ENCODE measurements at regions not wholly inside any gene's neighbourhood (a gene's known extent, or its start where the extent isn't known, plus 50 kb on each side); places are given as distances from the start of the nearest gene placed in this dataset.

GRCh38 chrX:46301903-46302302 is 243.3 kb downstream of the ZNF674 start:
- DNase-seq (ENCODE audit: low read depth), result no peak

GRCh38 chrX:46298821-46299220 is 246.4 kb downstream of the ZNF674 start:
- no peak for DNase-seq (ENCODE audit: low read depth)

DNA sequence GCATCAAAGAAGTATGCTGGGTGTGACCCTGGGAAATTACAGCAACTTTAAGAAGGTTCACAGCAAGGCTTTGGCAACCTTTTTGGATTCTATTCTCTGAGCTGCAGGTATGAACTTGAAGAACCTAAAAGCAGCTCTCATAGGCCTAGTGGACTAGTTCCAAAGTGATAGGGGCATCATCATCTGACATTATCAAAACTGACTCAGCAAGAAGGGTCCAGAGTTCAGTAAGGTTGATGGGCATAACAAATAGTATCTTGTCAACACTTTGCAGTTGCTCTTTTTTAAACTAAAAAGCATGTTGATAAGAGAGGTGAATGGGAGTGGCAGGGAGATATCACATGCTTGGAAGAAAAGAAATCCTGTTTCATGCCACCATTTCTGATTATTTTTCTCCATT is 249.3 kb downstream of the ZNF674 start:
- DNase-seq (ENCODE audit: low read depth), result no peak

GRCh38 chrX:46294234-46294633 is 251.0 kb downstream of the ZNF674 start:
- no peak for DNase-seq (ENCODE audit: low read depth)

DNA sequence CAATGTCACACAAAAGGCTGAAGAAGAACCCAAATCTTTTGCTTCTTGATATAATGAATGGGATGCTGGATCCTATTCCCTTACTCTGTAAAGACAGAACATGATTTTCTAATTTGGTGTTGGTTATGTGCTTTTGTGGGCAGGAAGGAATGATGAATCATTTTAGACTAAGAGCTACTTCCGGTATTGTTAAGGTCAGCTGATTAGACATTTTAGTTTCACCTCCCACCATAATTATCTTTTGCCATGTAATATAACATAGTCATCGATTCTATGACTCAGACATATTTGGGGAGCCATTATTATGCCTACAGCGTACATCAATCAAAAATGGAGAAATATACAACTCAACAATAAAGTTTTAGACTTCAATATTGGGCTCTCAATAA is 265.3 kb downstream of the ZNF674 start:
- DNase-seq (ENCODE audit: low read depth), result no peak

GRCh38 chrX:46279214-46279924 is 265.9 kb downstream of the ZNF674 start:
- DNase-seq (ENCODE audit: low read depth), result peak; percentile 2

GRCh38 chrX:46278572-46278971 is 266.6 kb downstream of the ZNF674 start:
- no peak for DNase-seq (ENCODE audit: low read depth)

- DNase-seq (ENCODE audit: low read depth), result peak; percentile 4
Observed at GRCh38 chrX:46268412-46268811, 276.8 kb downstream of the ZNF674 start.

- DNase-seq (ENCODE audit: low read depth), result no peak
Observed at GRCh38 chrX:46263494-46263893, 281.7 kb downstream of the ZNF674 start.

- no peak for DNase-seq (ENCODE audit: low read depth)
Observed at GRCh38 chrX:46262304-46262703, 282.9 kb downstream of the ZNF674 start.

- DNase-seq (ENCODE audit: low read depth), result no peak
Observed at GRCh38 chrX:46260499-46260898, 284.7 kb downstream of the ZNF674 start.

- DNase-seq (ENCODE audit: low read depth), result no peak
Observed at GRCh38 chrX:46258356-46258755, 286.9 kb downstream of the ZNF674 start.

DNA sequence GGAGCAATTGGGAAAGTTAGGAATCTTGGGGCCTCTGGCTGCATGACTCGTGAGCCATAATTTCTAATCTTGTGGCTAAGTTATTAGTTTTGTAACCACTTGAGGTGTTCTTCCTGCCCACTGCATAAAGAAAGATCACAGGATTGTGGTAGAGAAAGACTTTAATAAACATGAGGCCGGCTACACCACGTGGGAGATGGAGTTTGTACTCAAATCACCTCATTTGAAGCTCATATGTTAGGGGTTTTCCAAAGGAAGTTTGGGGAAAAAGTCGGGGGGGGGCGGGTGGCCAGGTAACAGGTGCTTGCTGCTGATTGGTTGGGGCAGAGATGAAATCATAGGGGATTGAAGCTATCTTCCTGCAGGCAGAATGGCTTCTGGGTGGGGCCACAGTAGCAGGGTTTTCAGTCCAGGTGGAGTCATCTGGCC is 287.8 kb downstream of the ZNF674 start:
- peak; percentile 12 for DNase-seq (ENCODE audit: low read depth)

DNA sequence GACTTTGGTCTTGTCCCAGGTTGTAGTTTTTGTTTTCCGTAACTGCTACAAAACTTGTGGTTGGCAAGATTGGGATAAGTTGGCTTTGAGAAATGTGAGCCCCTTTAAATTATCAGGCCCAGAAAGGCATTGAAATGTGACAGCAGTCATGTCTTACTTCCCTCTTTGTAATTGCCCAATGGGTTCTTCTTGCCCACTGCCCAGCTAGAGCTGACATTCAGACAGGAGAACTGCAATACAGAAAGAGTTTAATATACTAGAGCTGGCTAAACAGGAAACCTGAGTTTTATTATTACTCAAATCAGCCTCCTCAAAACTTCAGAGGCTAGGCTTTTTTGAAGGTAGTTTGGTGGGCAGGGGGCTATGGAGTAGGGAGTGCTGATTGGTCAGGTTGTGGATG is 288.3 kb downstream of the ZNF674 start:
- no peak for DNase-seq (ENCODE audit: low read depth)

DNA sequence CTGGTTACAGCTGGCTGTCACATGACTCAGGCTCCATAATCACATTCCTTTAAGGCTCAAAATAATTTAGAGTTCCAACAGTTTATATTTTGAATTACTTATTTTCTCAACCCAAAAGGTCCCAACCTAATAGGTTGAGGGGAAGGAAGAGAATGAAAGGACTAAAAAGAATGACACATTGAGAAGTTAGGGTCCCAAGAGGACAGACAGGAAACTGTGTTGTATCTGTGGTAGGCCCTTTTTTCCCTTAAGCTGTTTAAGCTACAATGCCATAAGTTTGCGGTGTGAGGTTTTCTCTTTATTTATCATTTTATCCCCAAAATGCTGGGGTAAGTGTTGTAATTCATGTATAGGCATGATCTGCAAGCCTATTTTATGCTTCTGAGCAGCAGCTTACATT is 290.2 kb downstream of the ZNF674 start:
- DNase-seq (ENCODE audit: low read depth), result no peak

- DNase-seq (ENCODE audit: low read depth), result no peak
Observed at GRCh38 chrX:46254641-46255040, 290.6 kb downstream of the ZNF674 start.

DNA sequence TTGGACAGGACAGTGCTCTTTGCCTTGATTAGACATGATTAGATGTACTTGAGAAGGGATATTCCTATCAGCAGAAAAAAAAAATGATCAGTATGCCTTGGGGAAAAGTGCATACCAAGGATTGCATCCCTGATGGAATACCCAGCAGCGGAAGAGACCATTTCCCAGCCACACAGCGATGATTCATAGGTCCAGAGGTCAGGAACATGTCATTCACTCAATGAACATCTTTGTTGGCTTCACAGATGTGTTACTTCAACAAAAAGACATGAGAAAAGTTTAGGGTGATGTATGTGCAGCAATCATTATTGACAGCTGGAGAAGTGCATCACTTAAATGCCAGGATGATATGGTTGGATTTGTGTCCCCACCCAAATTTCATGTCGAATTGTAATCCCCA is 293.5 kb downstream of the ZNF674 start:
- no peak for DNase-seq (ENCODE audit: low read depth)

DNA sequence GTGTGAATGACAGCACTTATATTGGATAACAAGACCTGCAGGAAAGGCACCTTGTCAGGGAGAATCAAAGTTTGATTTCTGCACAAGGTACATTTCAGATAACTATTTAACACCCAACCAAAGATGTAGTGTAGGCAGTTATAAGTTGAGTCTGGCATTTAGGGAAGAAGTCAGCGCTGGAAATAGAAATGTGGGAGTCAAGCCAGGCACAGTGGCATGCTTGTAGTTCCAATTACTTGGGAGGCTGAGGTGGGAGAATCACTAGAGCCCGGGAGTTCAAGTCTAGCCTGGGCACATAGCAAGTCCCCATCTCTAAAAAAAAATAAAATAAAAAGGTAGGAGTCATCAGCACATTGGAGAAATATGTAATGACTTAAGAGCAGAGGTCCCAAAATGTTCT is 295.1 kb downstream of the ZNF674 start:
- no peak for DNase-seq (ENCODE audit: low read depth)

DNA sequence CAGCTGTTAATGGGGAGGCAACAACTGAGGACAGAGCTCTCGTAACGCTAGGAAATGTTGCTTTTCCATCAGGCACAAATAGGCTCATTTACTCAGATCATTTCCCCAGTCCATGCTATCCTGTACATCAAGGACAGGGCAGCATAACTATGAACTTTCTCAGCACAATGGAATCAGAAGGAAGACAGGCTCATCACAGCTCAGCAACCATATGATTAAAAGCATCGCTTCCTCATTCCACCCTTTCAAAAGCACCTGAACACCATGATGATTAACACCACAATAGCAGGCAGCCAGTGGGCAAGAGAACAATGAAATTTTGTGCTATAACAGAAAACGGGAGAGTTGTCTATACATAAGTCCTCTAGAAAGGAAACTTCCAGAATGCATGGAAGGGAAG is 297.8 kb downstream of the ZNF674 start:
- no peak for DNase-seq (ENCODE audit: low read depth)

DNA sequence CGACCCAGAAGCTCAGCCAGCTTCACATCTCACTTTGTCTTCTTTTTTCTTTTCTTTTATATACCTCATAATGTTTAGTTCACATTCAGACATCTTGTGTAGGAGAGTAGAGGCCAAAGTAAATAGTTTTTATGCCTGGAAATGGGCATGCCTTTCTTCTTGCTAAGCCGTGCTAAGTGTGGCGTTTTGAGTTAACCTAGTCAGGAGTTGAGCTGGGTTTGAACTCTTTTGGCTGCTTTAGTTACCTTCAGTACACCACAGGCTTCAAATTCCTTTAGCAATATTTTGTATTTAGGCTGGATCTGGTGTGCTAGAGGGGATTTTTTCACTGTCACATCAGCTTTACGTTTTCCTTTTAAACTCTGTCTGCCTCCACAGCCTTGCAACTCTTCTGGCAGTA is 300.8 kb downstream of the ZNF674 start:
- no peak for DNase-seq (ENCODE audit: low read depth)

DNA sequence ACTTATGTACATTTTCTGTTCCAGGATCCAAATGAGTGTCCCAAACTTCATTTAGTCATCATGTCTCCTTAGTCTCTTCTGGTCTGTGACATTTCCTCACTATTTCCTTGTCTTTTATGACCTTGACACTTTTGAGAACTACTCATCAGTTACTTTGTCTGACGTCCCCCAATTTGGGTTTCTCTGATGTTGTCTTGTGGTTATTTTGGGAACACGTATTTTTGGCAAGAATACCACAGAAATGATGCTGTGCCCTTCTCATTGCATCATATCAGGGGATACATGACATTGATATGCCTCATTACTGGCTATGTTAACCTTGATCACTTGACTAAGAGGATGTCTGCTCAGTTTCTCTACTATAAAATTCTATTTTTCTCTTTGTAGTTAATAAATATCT is 308.8 kb downstream of the ZNF674 start:
- no peak for DNase-seq (ENCODE audit: low read depth)

DNA sequence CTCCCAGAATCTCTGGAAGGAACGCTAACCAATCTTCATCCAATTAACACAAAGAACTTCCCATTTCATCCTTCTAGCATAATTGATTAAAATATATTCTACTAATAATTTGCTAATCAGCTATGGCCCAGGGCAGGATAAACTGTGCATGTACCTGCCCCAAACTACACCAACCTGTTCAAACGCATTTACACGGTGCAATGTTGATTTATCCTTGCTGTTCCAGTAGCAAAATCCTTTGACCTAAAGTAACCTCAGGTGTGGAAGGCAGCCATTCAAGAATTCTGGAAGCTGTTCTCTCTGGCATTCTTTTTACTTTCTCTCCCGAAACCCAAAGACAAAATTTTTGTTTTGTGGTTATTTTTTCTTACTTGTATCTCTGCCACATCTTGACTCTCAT is 309.4 kb downstream of the ZNF674 start:
- DNase-seq (ENCODE audit: low read depth), result no peak

GRCh38 chrX:46234775-46235174 is 310.4 kb downstream of the ZNF674 start:
- DNase-seq (ENCODE audit: low read depth), result no peak

GRCh38 chrX:46228389-46228788 is 316.8 kb downstream of the ZNF674 start:
- DNase-seq (ENCODE audit: low read depth), result no peak

DNA sequence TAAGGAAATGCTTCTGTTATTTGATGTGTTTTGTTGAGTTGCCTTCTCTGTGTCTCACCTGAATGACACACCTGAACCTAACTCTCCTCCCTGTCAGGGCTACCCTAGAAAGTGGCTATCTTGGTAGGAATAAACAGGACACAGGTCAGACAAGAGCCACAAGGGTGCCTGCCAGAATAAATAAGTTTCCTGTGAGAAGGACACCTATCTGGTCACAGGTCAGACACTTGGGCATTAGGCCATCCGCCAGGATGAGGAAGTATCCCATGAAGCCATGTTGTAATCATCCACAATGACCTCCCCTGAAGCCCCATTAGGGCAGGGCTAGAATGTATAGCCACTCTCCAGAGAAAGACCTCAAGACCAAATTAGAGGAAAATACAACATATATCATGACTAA is 318.8 kb downstream of the ZNF674 start:
- no peak for DNase-seq (ENCODE audit: low read depth)

Data from stimulated activated CD4-positive, alpha-beta T cell treated with anti-CD3 and anti-CD28 coated beads, Interleukin-2, amount 100 ng/mL, for 4 hours (primary cell).